Fibroblast of lung (primary cell): ENCODE measurements at regions not wholly inside any gene's neighbourhood (a gene's known extent, or its start where the extent isn't known, plus 50 kb on each side); places are given as distances from the start of the nearest gene placed in this dataset.

ENCODE experiments used
- DNase-seq, 2 donors: peaks; one replicate each; pipeline versions ENCODE4 v3.0.0 to v3.0.0-alpha.2; 2010; ENCODE audit warnings: low read depth in 2 of 2
- H2AFZ ChIP-seq: 2 replicates; pipeline ENCODE4 v1.5.1; 2012; ENCODE audit warnings: low read length, control low read depth, inconsistent platforms
- H3K27ac ChIP-seq: 2 replicates; pipeline ENCODE4 v1.5.1; 2011; ENCODE audit warnings: low read length, control low read depth; ENCODE audit not compliant: insufficient read depth
- H3K27me3 ChIP-seq: 2 replicates; pipeline ENCODE4 v1.5.1; 2011; ENCODE audit warnings: mild to moderate bottlenecking, low read length; ENCODE audit not compliant: control insufficient read depth, insufficient read depth
- H3K36me3 ChIP-seq: 2 replicates; pipeline ENCODE4 v1.5.1; 2011; ENCODE audit warnings: low read length; ENCODE audit not compliant: control insufficient read depth, insufficient read depth
- H3K4me1 ChIP-seq: 2 replicates; pipeline ENCODE4 v1.5.1; 2011; ENCODE audit warnings: low read length; ENCODE audit not compliant: control insufficient read depth, insufficient read depth; ENCODE audit errors: extremely low read depth
- H3K4me2 ChIP-seq: 2 replicates; pipeline ENCODE4 v1.5.1; 2011; ENCODE audit warnings: low read length, control low read depth; ENCODE audit not compliant: insufficient read depth; ENCODE audit errors: extremely low read depth
- H3K4me3 ChIP-seq, 4 experiments: fragments of 200-600 bp in 1 of 4; sonication (generic) in 1 of 4; replicated peaks in 1 of 4; 2 replicates each; pipeline ENCODE4 v1.5.1; 2011 to 2016; ENCODE audit warnings: low read length in 4 of 4, low read depth in 3 of 4, mild to moderate bottlenecking in 3 of 4, control low read depth in 2 of 4, inconsistent platforms in 1 of 4, mixed read lengths in 1 of 4; ENCODE audit not compliant: insufficient read depth in 1 of 4; ENCODE audit errors: control extremely low read depth in 1 of 4
- H3K79me2 ChIP-seq: 2 replicates; pipeline ENCODE4 v1.5.1; 2012; ENCODE audit warnings: mild to moderate bottlenecking, low read length, inconsistent platforms; ENCODE audit not compliant: control insufficient read depth, insufficient read depth
- H3K9ac ChIP-seq: 2 replicates; pipeline ENCODE4 v1.5.1; 2011; ENCODE audit warnings: mild to moderate bottlenecking, low read length, control low read depth; ENCODE audit not compliant: insufficient read depth
- H3K9me3 ChIP-seq: 2 replicates; pipeline ENCODE4 v1.5.1; 2012; ENCODE audit warnings: low read depth, low read length; ENCODE audit not compliant: control insufficient read depth, insufficient read depth
- H4K20me1 ChIP-seq: 2 replicates; pipeline ENCODE4 v1.5.1; 2011; ENCODE audit warnings: low read length; ENCODE audit not compliant: control insufficient read depth, insufficient read depth; ENCODE audit errors: extremely low read depth
- EZH2 ChIP-seq: IDR thresholded peaks from 2 replicates; pipeline ENCODE4 v1.5.1; 2012; ENCODE audit warnings: low read length, control low read depth, mild to moderate bottlenecking; ENCODE audit errors: missing control alignments
- TF ChIP-seq, protein P1 (sequence below), 2 donors: IDR thresholded peaks in 1 of 2; conservative IDR thresholded peaks in 1 of 2; 1 replicate in 1 of 2; 2 replicates in 1 of 2; pipeline ENCODE4 v1.5.1; 2011 to 2012; ENCODE audit warnings: low read length in 2 of 2, control low read depth in 1 of 2, inconsistent platforms in 1 of 2, low read depth in 1 of 2, mild to moderate bottlenecking in 1 of 2

DNA sequence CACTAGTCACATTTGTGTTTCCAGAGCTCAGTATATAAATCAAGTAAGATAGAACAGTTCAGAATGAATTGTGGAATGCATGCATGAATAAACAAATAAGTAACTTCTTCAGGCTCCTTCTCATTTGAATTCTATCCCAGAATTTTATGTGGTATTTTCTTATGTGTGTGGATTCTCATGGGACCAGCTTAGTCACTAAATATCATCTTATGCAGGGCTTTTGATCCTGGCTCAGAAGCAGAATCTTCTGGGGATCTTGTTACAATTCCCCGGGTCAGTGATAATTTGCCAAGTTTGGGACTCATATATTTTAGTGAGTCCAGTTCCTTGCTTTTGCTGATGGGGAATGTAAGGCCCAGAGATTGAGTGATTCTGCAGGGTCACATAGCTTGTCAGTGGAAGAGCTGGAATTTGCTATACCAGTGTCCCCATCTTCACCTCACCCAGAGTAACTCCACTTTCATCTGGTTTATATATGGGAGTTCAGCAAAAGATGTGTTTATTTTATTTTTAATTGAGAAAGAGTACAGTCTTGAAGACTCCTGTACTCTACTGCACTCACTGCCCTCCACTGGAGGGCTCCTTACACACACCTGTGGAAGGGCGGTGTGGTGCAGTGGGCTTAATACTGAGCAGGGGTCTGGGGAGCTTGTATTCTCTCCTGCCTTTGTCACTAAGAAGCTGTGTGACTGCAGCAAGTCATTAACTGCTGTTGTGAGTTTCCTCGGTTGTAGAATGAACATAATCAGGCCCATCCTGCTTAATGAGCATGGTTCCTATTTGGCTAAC is 198.2 kb upstream of the CXorf66 start:
- Histone ChIP-seq H3K79me2 (no peaks in the 10 kb centered on the region), H4K20me1 (no peaks in the 10 kb centered on the region), H3K9ac (no peak overlapping the region), H3K4me1 (no peaks in the 10 kb centered on the region), H3K4me2 (no peak overlapping the region), H3K27me3 (no peaks in the 10 kb centered on the region), H3K27ac (no peak overlapping the region), H3K36me3 (no peaks in the 10 kb centered on the region), H3K4me3 (no peak overlapping the region), H3K9me3 (no peaks in the 10 kb centered on the region), H2AFZ (no peak overlapping the region)
- DNase-seq = peak; percentile 1 to 78
- TF ChIP-seq, protein P1, sequence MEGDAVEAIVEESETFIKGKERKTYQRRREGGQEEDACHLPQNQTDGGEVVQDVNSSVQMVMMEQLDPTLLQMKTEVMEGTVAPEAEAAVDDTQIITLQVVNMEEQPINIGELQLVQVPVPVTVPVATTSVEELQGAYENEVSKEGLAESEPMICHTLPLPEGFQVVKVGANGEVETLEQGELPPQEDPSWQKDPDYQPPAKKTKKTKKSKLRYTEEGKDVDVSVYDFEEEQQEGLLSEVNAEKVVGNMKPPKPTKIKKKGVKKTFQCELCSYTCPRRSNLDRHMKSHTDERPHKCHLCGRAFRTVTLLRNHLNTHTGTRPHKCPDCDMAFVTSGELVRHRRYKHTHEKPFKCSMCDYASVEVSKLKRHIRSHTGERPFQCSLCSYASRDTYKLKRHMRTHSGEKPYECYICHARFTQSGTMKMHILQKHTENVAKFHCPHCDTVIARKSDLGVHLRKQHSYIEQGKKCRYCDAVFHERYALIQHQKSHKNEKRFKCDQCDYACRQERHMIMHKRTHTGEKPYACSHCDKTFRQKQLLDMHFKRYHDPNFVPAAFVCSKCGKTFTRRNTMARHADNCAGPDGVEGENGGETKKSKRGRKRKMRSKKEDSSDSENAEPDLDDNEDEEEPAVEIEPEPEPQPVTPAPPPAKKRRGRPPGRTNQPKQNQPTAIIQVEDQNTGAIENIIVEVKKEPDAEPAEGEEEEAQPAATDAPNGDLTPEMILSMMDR (conservative IDR thresholded peaks at IDR 0.05 in 1 of 2, IDR thresholded peaks at IDR 0.05 in 1 of 2; ENCODE audit: low read depth in 1 of 2, low read length in 2 of 2) = no peak
- no peak for TF ChIP-seq EZH2

- Histone ChIP-seq H4K20me1 (no peaks in the 10 kb centered on the region), H3K27me3 (no peaks in the 10 kb centered on the region), H3K4me2 (no peak overlapping the region), H3K9ac (no peak overlapping the region), H3K4me3 (no peak overlapping the region), H3K36me3 (no peaks in the 10 kb centered on the region), H3K4me1 (no peaks in the 10 kb centered on the region), H3K79me2 (no peaks in the 10 kb centered on the region), H3K27ac (no peak overlapping the region), H2AFZ (no peak overlapping the region), H3K9me3 (no peaks in the 10 kb centered on the region)
- TF ChIP-seq, protein P1 (conservative IDR thresholded peaks at IDR 0.05 in 1 of 2, IDR thresholded peaks at IDR 0.05 in 1 of 2; ENCODE audit: low read depth in 1 of 2, low read length in 2 of 2) = no peak
- TF ChIP-seq EZH2 = no peak
- peak; percentile 12 to 93 for DNase-seq
These were observed 192.3 kb upstream of the CXorf66 start for GRCh38 chrX:140157611-140158010.

- no peak for TF ChIP-seq EZH2
- TF ChIP-seq, protein P1 (conservative IDR thresholded peaks at IDR 0.05 in 1 of 2, IDR thresholded peaks at IDR 0.05 in 1 of 2; ENCODE audit: low read depth in 1 of 2, low read length in 2 of 2) = no peak
- H3K9me3 ChIP-seq = no peaks in the 10 kb centered on the region
- DNase-seq = peak in 1 of 2 donors; percentile 23
These were observed 191.8 kb upstream of the CXorf66 start for GRCh38 chrX:140157143-140157542.

More at GRCh38 chrX:140157143-140157542, 191.8 kb upstream of the CXorf66 start:
- Histone ChIP-seq H3K27me3 (no peaks in the 10 kb centered on the region), H3K4me3 (no peak overlapping the region), H3K27ac (no peak overlapping the region), H3K36me3 (no peaks in the 10 kb centered on the region), H3K79me2 (no peaks in the 10 kb centered on the region), H3K9ac (no peak overlapping the region), H2AFZ (no peak overlapping the region), H3K4me1 (no peaks in the 10 kb centered on the region), H3K4me2 (no peak overlapping the region), H4K20me1 (no peaks in the 10 kb centered on the region)
